Small intestine (tissue), 7 donors: ENCODE measurements at regions not wholly inside any gene's neighbourhood (a gene's known extent, or its start where the extent isn't known, plus 50 kb on each side); places are given as distances from the start of the nearest gene placed in this dataset.
A peak's percentile ranks its signal among the peaks of the same experiment; 100 is the strongest.

Source experiments
- DNase-seq, 2 donors: peaks; one replicate each; pipeline versions ENCODE4 v3.0.0 to v3.0.0-alpha.2; 2013
- FAIRE-seq: peaks from 2 replicates; lab custom pipeline; 2012; peaks lifted over from hg19 to GRCh38; lab: Jason Lieb, UNC
- H3K27ac ChIP-seq, 3 donors: one replicate each; pipeline ENCODE4 v1.5.1; 2013; ENCODE audit warnings: low read length in 2 of 3, mild to moderate bottlenecking in 2 of 3, control low read depth in 1 of 3, inconsistent platforms in 1 of 3, low read depth in 1 of 3, moderate library complexity in 1 of 3
- H3K27me3 ChIP-seq, 3 donors: one replicate each; pipeline ENCODE4 v1.6.1; 2013; ENCODE audit warnings: low read length in 3 of 3, inconsistent platforms in 1 of 3; ENCODE audit not compliant: control insufficient read depth in 3 of 3, insufficient read depth in 3 of 3
- H3K36me3 ChIP-seq, 3 donors: one replicate each; pipeline ENCODE4 v1.6.1; 2013; ENCODE audit warnings: low read length in 3 of 3, inconsistent platforms in 1 of 3, low read depth in 1 of 3, mild to moderate bottlenecking in 1 of 3, moderate library complexity in 1 of 3; ENCODE audit not compliant: control insufficient read depth in 3 of 3, insufficient read depth in 2 of 3
- H3K4me1 ChIP-seq, 3 donors: one replicate each; pipeline ENCODE4 v1.6.1; 2013; ENCODE audit warnings: low read length in 2 of 3, inconsistent platforms in 1 of 3, low read depth in 1 of 3, mild to moderate bottlenecking in 1 of 3, moderate library complexity in 1 of 3; ENCODE audit not compliant: control insufficient read depth in 3 of 3, insufficient read depth in 2 of 3
- H3K4me3 ChIP-seq, 3 donors: one replicate each; pipeline ENCODE4 v1.5.1; 2013; ENCODE audit warnings: low read length in 3 of 3, control low read depth in 1 of 3, inconsistent platforms in 1 of 3, low read depth in 1 of 3, mild to moderate bottlenecking in 1 of 3, moderate library complexity in 1 of 3
- H3K9me3 ChIP-seq, 2 donors: one replicate each; pipeline ENCODE4 v1.6.1; 2013; ENCODE audit warnings: low read depth in 1 of 2, low read length in 1 of 2; ENCODE audit not compliant: control insufficient read depth in 2 of 2, insufficient read depth in 1 of 2
- WGBS, 3 donors: extraction: QIAGEN DNeasy Blood & Tissue Kit; methylation state at CpG; one replicate each; pipeline ENCODE4 v1.1.7; 2013; 5-methylcytosine and 5-hydroxymethylcytosine counted together
- donor health status: healthy with polysubstance abuse.
- donor health status: control.
- donor health status: control.
- donor health status: Bipolar disorder and iron deficiency.
- donor health status: healthy.

DNA sequence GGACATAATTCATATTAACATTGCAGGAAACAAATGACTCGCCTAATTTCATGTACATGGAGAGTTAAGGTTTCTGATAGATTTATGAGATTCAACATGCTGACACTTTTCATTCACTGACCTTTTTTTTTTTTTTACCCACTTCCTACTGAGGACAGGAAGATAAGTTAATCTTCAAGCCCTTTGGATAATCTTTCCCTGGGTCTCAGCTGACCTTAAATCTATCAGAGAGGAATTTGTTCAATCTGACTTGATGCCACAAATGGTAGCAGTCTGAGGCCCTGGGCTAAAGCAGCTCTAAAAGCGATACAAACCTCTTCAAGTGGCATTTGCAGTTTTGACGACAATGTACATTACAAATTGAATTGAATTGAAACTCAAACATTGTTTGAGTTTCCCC, 493.3 kb upstream of the SORCS1 start:
- no peaks in the 10 kb centered on the region for H3K36me3 ChIP-seq
- no peak overlapping the region for H3K27ac ChIP-seq
- H3K9me3 ChIP-seq, result peaks cover 0 to 18% of the 10 kb centered on the region in 2 donors
- H3K4me3 ChIP-seq, result no peak overlapping the region
- no peak for FAIRE-seq
- no peaks in the 10 kb centered on the region for H3K27me3 ChIP-seq
- no peaks in the 10 kb centered on the region for H3K4me1 ChIP-seq
- 63 to 79% (median 77%) methylated on average over 3 of the region's 3 CpGs for WGBS, 3 donors
- DNase-seq, result no peak

DNA sequence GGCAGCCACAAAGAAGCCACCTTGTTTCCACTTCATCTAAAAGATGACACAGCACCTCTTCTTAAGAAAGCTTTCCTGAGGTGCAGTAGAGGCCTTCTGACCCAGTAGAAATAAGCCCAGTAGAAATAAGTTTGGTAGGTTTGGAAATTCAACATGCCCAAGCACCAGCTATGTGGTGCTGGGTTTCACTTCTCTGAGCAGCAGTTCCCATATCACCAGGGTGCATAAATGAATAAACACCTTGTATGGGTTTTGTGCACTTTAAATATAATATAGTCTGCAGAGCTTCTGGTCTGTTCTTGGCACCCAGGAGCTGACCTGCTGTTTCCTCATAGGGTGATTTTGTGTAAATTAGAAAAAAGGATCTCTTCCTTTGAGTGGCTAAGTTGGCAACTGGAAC, 492.4 kb upstream of the SORCS1 start:
- no peaks in the 10 kb centered on the region for H3K27me3 ChIP-seq
- no peaks in the 10 kb centered on the region for H3K4me1 ChIP-seq
- H3K9me3 ChIP-seq, result peaks cover 0 to 18% of the 10 kb centered on the region in 2 donors
- no peak overlapping the region for H3K27ac ChIP-seq
- no peak overlapping the region for H3K4me3 ChIP-seq
- DNase-seq (no peak), FAIRE-seq (no peak)
- no peaks in the 10 kb centered on the region for H3K36me3 ChIP-seq

DNA sequence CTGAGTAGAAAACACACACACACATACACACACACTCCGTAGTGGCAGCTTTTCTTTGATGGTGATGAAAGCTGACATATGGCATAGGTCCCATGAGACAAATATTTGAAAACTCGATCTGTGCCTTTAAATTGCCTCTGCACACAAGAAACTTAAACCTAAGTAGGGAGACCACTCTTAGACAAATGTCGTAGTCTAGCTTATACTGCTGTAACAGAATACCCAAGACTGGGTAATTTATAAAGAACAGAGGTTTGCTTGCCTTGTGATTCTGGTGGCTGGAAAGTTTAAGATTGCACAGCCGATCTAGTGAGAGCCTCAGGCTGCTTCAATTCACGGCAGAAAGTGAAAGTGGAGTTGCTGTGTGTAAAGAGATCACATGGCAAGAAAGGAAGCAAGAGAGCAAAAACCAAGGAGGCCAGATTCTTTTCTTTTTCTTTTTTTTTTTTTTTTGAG, 489.4 kb upstream of the SORCS1 start:
- 10 to 24% (median 17%) methylated on average over 5 of the region's 5 CpGs for WGBS, 3 donors
- no peak overlapping the region for H3K27ac ChIP-seq
- H3K9me3 ChIP-seq, result peaks cover 0 to 6% of the 10 kb centered on the region in 2 donors
- no peaks in the 10 kb centered on the region for H3K4me1 ChIP-seq
- DNase-seq (peak; percentile 5 to 59), FAIRE-seq (no peak)
- H3K27me3 ChIP-seq, result no peaks in the 10 kb centered on the region
- no peaks in the 10 kb centered on the region for H3K36me3 ChIP-seq
- peak overlapping the region in 1 of 3 donors; percentile 4 for H3K4me3 ChIP-seq

DNA sequence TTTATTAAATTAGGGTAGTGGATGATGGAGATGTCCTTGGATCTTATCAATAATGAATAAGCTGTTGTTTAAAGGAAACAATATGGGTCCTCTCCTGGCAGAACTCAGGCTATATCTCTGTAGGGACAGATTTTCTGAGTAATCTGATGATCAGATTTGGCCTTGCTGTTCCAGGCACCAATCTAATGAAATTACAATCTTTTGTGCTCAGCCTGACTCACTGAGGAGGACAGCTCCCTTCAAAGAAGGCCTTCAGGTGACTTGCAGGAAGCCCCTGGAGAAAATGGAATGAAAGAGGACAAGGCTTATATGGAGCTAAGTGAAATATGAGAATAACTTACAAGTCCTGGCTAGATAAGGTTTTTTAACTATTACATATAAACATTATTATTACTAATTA, 486.4 kb upstream of the SORCS1 start:
- Histone ChIP-seq H3K4me3 (no peak overlapping the region), H3K27me3 (no peaks in the 10 kb centered on the region), H3K4me1 (no peaks in the 10 kb centered on the region), H3K9me3 (peaks cover 0 to 4% of the 10 kb centered on the region in 2 donors), H3K36me3 (no peaks in the 10 kb centered on the region), H3K27ac (no peak overlapping the region)
- DNase-seq (no peak), FAIRE-seq (no peak)

DNA sequence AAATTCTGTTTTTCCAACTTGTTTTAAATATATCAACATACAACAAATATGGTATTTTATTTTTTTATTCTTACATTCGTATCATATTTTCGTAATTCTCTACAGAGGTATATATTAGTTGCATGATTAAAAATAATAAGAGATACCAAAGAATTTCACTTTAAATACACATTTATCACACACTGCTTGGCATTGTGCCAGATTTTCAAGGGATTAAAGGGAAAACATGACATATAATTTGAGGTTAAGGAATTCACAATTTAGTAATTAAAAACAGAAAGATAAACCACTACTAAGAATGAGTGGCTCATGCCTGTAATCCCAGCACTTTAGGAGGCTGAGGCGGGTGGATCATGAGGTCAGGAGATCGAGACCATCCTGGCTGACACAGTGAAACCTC, 484.7 kb upstream of the SORCS1 start:
- WGBS, 3 donors, result 79 to 87% (median 86%) methylated on average over 4 of the region's 4 CpGs
- no peak for DNase-seq
- Histone ChIP-seq H3K36me3 (no peaks in the 10 kb centered on the region), H3K27me3 (no peaks in the 10 kb centered on the region), H3K4me3 (no peak overlapping the region), H3K4me1 (no peaks in the 10 kb centered on the region), H3K9me3 (no peaks in the 10 kb centered on the region), H3K27ac (no peak overlapping the region)
- FAIRE-seq, result no peak

DNA sequence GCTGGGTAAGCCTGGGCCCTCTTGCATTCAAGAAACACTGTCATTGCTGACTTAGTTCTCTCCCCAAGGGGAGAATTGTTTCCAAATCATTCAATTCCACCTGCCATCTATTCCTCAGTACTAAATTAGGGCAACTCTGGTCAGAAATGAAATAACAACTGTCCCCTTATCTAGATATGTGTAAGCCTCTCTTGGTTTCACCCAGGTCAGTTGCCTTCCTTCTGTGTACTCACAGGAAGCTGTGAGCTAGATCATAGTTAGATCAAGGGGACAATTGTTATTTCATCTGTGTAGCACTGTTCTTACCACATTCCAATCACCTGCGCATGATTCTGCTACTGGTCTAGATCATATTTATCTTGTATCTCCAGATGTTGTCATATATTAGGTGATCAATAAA, 483.0 kb upstream of the SORCS1 start:
- Histone ChIP-seq H3K27me3 (no peaks in the 10 kb centered on the region), H3K27ac (no peak overlapping the region)
- 78 to 83% (median 82%) methylated on average over 1 of the region's 1 CpG for WGBS, 3 donors

DNA sequence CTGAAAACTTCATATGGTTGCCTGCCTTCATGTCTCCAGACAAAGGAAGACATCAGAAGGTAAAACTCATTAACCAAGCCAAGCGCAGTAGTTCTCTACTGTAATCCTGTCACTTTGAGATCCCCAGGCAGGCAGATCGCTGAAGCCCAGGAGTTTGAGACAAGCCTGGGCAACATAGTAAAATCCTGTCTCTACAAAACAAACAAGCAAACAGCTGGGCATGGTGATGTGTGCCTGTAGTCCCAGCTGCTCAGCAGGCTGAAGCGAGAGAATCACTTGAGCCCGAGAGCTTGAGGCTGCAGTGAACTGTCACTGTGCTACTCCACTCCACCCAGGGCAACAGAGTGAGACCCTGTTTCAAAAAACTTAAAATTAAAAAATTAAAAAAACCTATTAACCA, 467.4 kb upstream of the SORCS1 start:
- H3K27ac ChIP-seq, result no peak overlapping the region
- no peaks in the 10 kb centered on the region for H3K27me3 ChIP-seq
- H3K36me3 ChIP-seq, result no peaks in the 10 kb centered on the region
- DNase-seq, result no peak
- 62 to 68% (median 65%) methylated on average over 4 of the region's 4 CpGs for WGBS, 3 donors
- no peaks in the 10 kb centered on the region for H3K9me3 ChIP-seq
- no peak overlapping the region for H3K4me3 ChIP-seq
- H3K4me1 ChIP-seq, result no peaks in the 10 kb centered on the region
- FAIRE-seq, result no peak

More for the DNA sequence above, 483.0 kb upstream of the SORCS1 start:
- H3K9me3 ChIP-seq, result no peaks in the 10 kb centered on the region
- no peak overlapping the region for H3K4me3 ChIP-seq
- no peaks in the 10 kb centered on the region for H3K36me3 ChIP-seq
- no peaks in the 10 kb centered on the region for H3K4me1 ChIP-seq
- no peak for FAIRE-seq
- no peak for DNase-seq

DNA sequence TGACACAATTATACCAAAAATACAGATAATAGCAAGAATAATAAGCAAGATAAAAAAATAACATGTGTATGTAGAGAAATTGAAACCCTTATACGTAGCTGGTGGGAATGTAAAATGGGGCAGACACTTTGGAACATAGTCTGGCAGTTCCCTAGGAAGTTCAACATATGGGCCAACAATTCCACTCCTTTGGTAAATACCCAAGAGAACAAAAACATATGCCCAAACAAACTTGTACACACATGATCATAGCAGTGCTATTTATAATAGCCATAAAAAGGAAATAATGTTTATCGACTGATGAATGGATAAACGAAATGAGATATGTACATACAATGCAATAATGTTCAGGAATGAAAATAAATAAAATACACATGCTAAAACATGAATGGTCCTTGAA, 462.4 kb upstream of the SORCS1 start:
- 73 to 85% (median 78%) methylated on average over 3 of the region's 3 CpGs for WGBS, 3 donors
- no peak overlapping the region for H3K27ac ChIP-seq
- H3K4me3 ChIP-seq, result no peak overlapping the region
- no peak for FAIRE-seq
- H3K4me1 ChIP-seq, result no peaks in the 10 kb centered on the region
- H3K9me3 ChIP-seq, result no peaks in the 10 kb centered on the region
- peak in 1 of 2 donors; percentile 18 for DNase-seq
- no peaks in the 10 kb centered on the region for H3K36me3 ChIP-seq
- H3K27me3 ChIP-seq, result no peaks in the 10 kb centered on the region

DNA sequence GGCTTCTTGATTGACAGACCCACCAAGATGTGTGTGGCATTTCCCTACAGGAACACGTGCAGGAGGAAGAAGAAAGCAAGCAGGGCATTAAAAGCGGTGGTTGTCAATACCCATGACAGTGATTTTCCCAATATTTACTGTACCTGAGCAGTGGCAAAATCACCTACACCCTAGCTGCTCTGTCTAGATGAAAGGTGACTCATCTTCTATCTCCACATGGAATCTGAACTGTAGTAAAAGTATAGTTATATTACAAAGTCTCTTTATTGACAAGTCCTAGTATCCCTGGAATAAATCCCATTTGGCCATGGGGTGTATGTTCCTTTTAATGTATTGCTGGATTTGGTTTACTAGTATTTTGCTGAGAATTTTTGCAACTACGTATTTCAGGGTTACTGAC, 458.8 kb upstream of the SORCS1 start:
- H3K27ac ChIP-seq, result no peak overlapping the region
- H3K27me3 ChIP-seq, result no peaks in the 10 kb centered on the region
- no peak overlapping the region for H3K4me3 ChIP-seq
- FAIRE-seq (no peak), DNase-seq (peak in 1 of 2 donors; percentile 2)
- 66 to 88% (median 67%) methylated on average over 3 of the region's 3 CpGs for WGBS, 3 donors
- no peaks in the 10 kb centered on the region for H3K4me1 ChIP-seq
- no peaks in the 10 kb centered on the region for H3K9me3 ChIP-seq
- no peaks in the 10 kb centered on the region for H3K36me3 ChIP-seq
